Testis (tissue), 2 donors: ENCODE measurements at regions not wholly inside any gene's neighbourhood (a gene's known extent, or its start where the extent isn't known, plus 50 kb on each side); places are given as distances from the start of the nearest gene placed in this dataset.

ENCODE experiments used
- POLR2A ChIP-seq: fragments of 450-650 bp; IDR thresholded peaks from one replicate; pipeline ENCODE4 v1.6.1; 2017; ENCODE audit warnings: antibody characterized with exemption, mild to moderate bottlenecking, moderate library complexity
- TF ChIP-seq, protein P1 (sequence below), 3 experiments: fragments of 450-650 bp in 2 of 3; fragments of 200-600 bp in 1 of 3; sonication (generic) in 1 of 3; IDR thresholded peaks; one replicate each; pipeline ENCODE4 v1.5.1; 2016 to 2019; ENCODE audit warnings: antibody characterized with exemption in 3 of 3, mild to moderate bottlenecking in 2 of 3, moderate library complexity in 1 of 3

- no peak for TF ChIP-seq POLR2A
- TF ChIP-seq, protein P1, sequence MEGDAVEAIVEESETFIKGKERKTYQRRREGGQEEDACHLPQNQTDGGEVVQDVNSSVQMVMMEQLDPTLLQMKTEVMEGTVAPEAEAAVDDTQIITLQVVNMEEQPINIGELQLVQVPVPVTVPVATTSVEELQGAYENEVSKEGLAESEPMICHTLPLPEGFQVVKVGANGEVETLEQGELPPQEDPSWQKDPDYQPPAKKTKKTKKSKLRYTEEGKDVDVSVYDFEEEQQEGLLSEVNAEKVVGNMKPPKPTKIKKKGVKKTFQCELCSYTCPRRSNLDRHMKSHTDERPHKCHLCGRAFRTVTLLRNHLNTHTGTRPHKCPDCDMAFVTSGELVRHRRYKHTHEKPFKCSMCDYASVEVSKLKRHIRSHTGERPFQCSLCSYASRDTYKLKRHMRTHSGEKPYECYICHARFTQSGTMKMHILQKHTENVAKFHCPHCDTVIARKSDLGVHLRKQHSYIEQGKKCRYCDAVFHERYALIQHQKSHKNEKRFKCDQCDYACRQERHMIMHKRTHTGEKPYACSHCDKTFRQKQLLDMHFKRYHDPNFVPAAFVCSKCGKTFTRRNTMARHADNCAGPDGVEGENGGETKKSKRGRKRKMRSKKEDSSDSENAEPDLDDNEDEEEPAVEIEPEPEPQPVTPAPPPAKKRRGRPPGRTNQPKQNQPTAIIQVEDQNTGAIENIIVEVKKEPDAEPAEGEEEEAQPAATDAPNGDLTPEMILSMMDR (IDR thresholded peaks at IDR 0.05), result no peak
Measured at GRCh38 chr21:16797966-16798365, 714.9 kb upstream of the CXADR start.
